Keratinocyte (primary cell): ENCODE measurements at regions not wholly inside any gene's neighbourhood (a gene's known extent, or its start where the extent isn't known, plus 50 kb on each side); places are given as distances from the start of the nearest gene placed in this dataset.

Experiments used
- DNase-seq: peaks from one replicate; pipeline ENCODE4 v3.0.0-alpha.2; 2011; ENCODE audit warnings: low read depth, missing footprints, low spot score
- FAIRE-seq: peaks from 2 replicates; lab custom pipeline; 2011; peaks lifted over from hg19 to GRCh38; lab: Jason Lieb, UNC
- H2AFZ ChIP-seq: 2 replicates; pipeline ENCODE4 v1.6.0; 2012; ENCODE audit warnings: low read length, control low read depth, inconsistent platforms; ENCODE audit not compliant: control insufficient read depth
- H3K27ac ChIP-seq: 2 replicates; pipeline ENCODE4 v1.5.1; 2011; ENCODE audit warnings: low read length; ENCODE audit not compliant: control insufficient read depth, insufficient read depth
- H3K27me3 ChIP-seq: 3 replicates; pipeline ENCODE4 v1.6.0; 2011; ENCODE audit warnings: low read length; ENCODE audit not compliant: control insufficient read depth, insufficient read depth; ENCODE audit errors: extremely low read depth
- H3K36me3 ChIP-seq, 2 experiments: 2 replicates in 1 of 2; 3 replicates in 1 of 2; pipeline ENCODE4 v1.5.1; 2011; ENCODE audit warnings: low read length in 2 of 2, mild to moderate bottlenecking in 1 of 2; ENCODE audit not compliant: control insufficient read depth in 2 of 2, insufficient read depth in 2 of 2; ENCODE audit errors: extremely low read depth in 1 of 2
- H3K4me1 ChIP-seq: 3 replicates; pipeline ENCODE4 v1.5.1; 2011; ENCODE audit warnings: low read length; ENCODE audit not compliant: control insufficient read depth, insufficient read depth; ENCODE audit errors: extremely low read depth
- H3K4me2 ChIP-seq: 3 replicates; pipeline ENCODE4 v1.6.0; 2011; ENCODE audit warnings: low read depth, low read length; ENCODE audit not compliant: control insufficient read depth, insufficient read depth; ENCODE audit errors: extremely low read depth
- H3K4me3 ChIP-seq, 3 experiments: fragments of 200-600 bp in 1 of 3; sonication (generic) in 1 of 3; 2 replicates in 2 of 3; 3 replicates in 1 of 3; pipeline ENCODE4 v1.5.1; 2011 to 2016; ENCODE audit warnings: low read length in 3 of 3, mild to moderate bottlenecking in 3 of 3, control low read depth in 2 of 3, inconsistent platforms in 1 of 3, low read depth in 1 of 3, mixed read lengths in 1 of 3, mixed run types in 1 of 3, moderate library complexity in 1 of 3; ENCODE audit not compliant: control insufficient read depth in 2 of 3, insufficient read depth in 2 of 3; ENCODE audit errors: extremely low read depth in 1 of 3
- H3K79me2 ChIP-seq: 2 replicates; pipeline ENCODE4 v1.6.0; 2012; ENCODE audit warnings: low read length; ENCODE audit not compliant: control insufficient read depth, insufficient read depth
- H3K9ac ChIP-seq: 3 replicates; pipeline ENCODE4 v1.6.0; 2011; ENCODE audit warnings: low read length; ENCODE audit not compliant: control insufficient read depth, insufficient read depth; ENCODE audit errors: extremely low read depth
- H3K9me1 ChIP-seq: 3 replicates; pipeline ENCODE4 v1.6.0; 2011; ENCODE audit warnings: low read length; ENCODE audit not compliant: control insufficient read depth, insufficient read depth; ENCODE audit errors: extremely low read depth
- H3K9me3 ChIP-seq: 2 replicates; pipeline ENCODE4 v1.5.1; 2012; ENCODE audit warnings: low read depth, low read length; ENCODE audit not compliant: control insufficient read depth
- H4K20me1 ChIP-seq: 3 replicates; pipeline ENCODE4 v1.6.0; 2011; ENCODE audit warnings: low read length; ENCODE audit not compliant: control insufficient read depth, insufficient read depth; ENCODE audit errors: extremely low read depth
- CTCF ChIP-seq, 3 experiments: IDR thresholded peaks in 1 of 3; conservative IDR thresholded peaks in 1 of 3; optimal IDR thresholded peaks in 1 of 3; 2 replicates in 2 of 3; 3 replicates in 1 of 3; pipeline versions ENCODE3 to v1.5.1; 2011; ENCODE audit warnings: low read length in 3 of 3, mild to moderate bottlenecking in 3 of 3, moderate library complexity in 2 of 3, control low read depth in 1 of 3, inconsistent platforms in 1 of 3; ENCODE audit not compliant: insufficient read depth in 2 of 3; ENCODE audit errors: extremely low read depth in 1 of 3
- EZH2 ChIP-seq: IDR thresholded peaks from one replicate; pipeline ENCODE4 v1.6.1; 2012; ENCODE audit warnings: inconsistent platforms, mild to moderate bottlenecking, low read length, moderate library complexity
- dilution Hi-C: fragments of 300-500 bp; cut with MboI; formaldehyde crosslinking; loops from one replicate; pipeline ENCODE4 v1.7.0; 2020; ENCODE audit warnings: low sequenced_read_pairs; ENCODE audit not compliant: extremely low pct_ligation_motif_present

GRCh38 chr3:71989165-71989564, 204.2 kb upstream of the PROK2 start:
- no peak overlapping the region for H3K27ac ChIP-seq
- TF ChIP-seq CTCF (optimal IDR thresholded peaks at IDR 0.05 in 1 of 3, IDR thresholded peaks at IDR 0.05 in 1 of 3, conservative IDR thresholded peaks at IDR 0.05 in 1 of 3; ENCODE audit: extremely low read depth in 1 of 3, insufficient read depth in 2 of 3, low read length in 3 of 3) (no peak), EZH2 (no peak)
- H3K9me3 ChIP-seq, result no peaks in the 10 kb centered on the region
- dilution Hi-C loops, result no loop called here
- no peaks in the 10 kb centered on the region for H3K36me3 ChIP-seq
- no peaks in the 10 kb centered on the region for H3K79me2 ChIP-seq
- H3K4me1 ChIP-seq, result no peaks in the 10 kb centered on the region
- no peak overlapping the region for H3K4me2 ChIP-seq
- no peaks in the 10 kb centered on the region for H4K20me1 ChIP-seq
- H3K9ac ChIP-seq, result no peak overlapping the region
- no peak overlapping the region for H2AFZ ChIP-seq
- H3K9me1 ChIP-seq, result no peaks in the 10 kb centered on the region
- no peak for DNase-seq
- H3K27me3 ChIP-seq, result no peaks in the 10 kb centered on the region
- H3K4me3 ChIP-seq, result no peak overlapping the region
- no peak for FAIRE-seq

DNA sequence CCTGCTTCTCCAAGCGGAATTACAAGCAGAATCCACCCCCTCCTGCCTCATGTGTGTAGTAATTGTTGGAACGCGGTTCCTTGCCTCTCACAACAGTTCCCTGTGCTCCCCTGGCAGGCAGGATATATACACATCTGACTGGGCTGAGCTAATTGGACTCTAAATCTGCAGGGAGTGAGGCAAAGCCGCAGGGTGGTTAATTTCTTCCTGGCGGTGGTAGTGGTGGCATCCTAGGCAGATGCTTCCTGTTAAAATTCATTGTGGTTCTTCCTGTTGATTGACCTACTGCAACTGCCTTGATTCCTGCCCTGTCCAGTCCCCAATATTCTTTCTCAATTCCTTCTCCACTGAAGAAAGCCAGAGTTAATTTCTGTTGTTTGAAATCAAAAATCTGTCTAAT, 202.9 kb upstream of the PROK2 start:
- no peaks in the 10 kb centered on the region for H3K79me2 ChIP-seq
- no peaks in the 10 kb centered on the region for H3K36me3 ChIP-seq
- no peak for FAIRE-seq
- H4K20me1 ChIP-seq, result no peaks in the 10 kb centered on the region
- no peak overlapping the region for H3K9ac ChIP-seq
- dilution Hi-C loops, result no loop called here
- H3K4me3 ChIP-seq, result no peak overlapping the region
- no peak for DNase-seq
- H3K9me3 ChIP-seq, result no peaks in the 10 kb centered on the region
- peaks cover 4% of the 10 kb centered on the region for H3K4me1 ChIP-seq
- H2AFZ ChIP-seq, result no peak overlapping the region
- H3K27me3 ChIP-seq, result no peaks in the 10 kb centered on the region
- no peak overlapping the region for H3K4me2 ChIP-seq
- H3K27ac ChIP-seq, result no peak overlapping the region
- no peak for TF ChIP-seq EZH2
- TF ChIP-seq CTCF (optimal IDR thresholded peaks at IDR 0.05 in 1 of 3, IDR thresholded peaks at IDR 0.05 in 1 of 3, conservative IDR thresholded peaks at IDR 0.05 in 1 of 3; ENCODE audit: extremely low read depth in 1 of 3, insufficient read depth in 2 of 3, low read length in 3 of 3), result no peak
- H3K9me1 ChIP-seq, result no peaks in the 10 kb centered on the region
